Stimulated activated CD4-positive, alpha-beta T cell treated with anti-CD3 and anti-CD28 coated beads, TNF-alpha, amount 100 ng/mL, for 48 hours (primary cell): ENCODE measurements at regions not wholly inside any gene's neighbourhood (a gene's known extent, or its start where the extent isn't known, plus 50 kb on each side); places are given as distances from the start of the nearest gene placed in this dataset.

Experiments
- DNase-seq, 3 donors: peaks; one replicate each; pipeline ENCODE4 v3.0.0-alpha.2; 2020; ENCODE audit warnings: low read depth in 3 of 3

DNA sequence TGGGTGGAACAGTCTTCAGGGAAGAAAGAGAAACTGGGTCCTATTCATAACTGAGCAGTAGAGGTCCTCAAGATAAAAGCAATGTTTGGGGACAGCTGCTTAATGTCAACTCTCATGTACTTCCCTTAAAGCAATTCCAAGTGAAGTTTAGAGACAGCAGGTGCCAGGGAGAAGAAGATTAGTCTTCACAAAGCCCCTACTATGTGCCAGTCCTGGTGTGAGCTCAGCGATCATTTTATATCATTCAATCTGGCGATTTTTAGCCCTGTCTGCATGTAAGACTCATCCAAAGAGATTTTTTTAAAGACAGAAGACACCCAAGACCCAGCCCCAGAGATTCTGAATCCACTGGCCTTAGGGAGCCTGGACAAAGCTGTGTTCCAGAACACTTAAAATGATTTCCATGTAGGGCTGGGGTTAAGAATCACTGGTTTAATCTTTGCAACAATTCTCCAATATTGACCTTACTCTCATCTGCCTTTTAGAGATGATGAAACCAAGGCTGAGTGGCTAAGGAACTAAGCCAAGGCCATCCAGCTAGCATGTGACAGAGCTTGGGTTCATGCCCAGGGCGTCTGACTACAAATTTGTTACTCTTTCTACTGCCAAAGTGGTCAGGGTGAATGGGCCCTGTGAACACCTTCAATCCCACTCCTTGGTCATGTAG is 404.5 kb upstream of the TBX3 start:
- no peak for DNase-seq

DNA sequence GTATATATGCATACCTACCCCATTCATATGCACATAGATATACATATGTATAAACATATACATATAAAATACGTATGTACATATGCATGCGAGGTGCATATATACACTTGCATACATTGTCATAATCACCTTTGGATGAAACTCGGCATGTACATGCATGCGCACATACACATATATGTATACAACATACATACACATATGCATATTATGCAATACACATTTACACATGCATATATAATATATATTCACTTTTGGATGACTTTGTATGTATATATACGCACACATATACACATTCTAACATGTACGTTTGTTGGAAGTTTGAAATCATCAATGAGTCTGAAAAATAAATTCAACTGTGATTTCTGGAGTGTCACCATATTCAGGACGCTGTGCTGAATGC is 401.6 kb upstream of the TBX3 start:
- no peak for DNase-seq

DNA sequence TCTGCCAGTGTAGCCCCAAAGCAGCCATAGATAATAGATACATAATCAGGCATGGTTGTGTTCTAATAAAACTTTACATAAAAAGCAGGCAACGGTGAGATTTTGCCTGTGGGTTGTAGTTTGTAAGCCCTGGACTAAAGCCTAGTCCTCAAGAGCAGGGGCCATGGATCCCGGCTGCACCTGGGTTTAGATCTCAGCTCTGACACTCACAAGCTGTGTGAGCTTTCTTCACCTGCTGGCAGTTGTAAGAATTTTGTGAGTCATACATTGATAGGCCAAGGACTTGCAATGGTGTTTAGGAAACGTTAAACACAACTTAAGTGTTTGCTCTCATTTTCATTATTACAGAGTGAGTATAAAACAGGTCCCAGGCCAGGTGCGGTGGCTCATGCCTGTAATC is 395.8 kb upstream of the TBX3 start:
- no peak for DNase-seq

DNA sequence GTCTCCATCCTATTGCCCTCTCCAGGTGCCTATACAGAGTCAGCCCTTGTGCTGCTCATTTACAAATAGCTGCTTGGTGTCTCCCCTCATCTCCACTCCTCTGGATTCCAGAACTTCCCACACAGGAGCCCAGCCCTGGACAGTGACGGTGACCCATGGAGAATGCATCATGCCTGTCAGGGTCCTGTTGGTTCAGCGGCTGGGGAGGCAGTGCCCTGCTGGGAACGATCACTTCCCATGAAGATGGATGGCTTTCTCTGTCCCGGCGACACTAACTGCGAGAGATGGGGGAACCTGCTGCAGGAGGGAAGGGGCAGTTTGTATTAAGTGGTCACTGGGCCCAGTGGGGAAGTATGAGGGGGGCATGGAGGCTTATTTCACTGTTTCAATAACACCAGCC is 395.0 kb upstream of the TBX3 start:
- DNase-seq, result no peak

DNA sequence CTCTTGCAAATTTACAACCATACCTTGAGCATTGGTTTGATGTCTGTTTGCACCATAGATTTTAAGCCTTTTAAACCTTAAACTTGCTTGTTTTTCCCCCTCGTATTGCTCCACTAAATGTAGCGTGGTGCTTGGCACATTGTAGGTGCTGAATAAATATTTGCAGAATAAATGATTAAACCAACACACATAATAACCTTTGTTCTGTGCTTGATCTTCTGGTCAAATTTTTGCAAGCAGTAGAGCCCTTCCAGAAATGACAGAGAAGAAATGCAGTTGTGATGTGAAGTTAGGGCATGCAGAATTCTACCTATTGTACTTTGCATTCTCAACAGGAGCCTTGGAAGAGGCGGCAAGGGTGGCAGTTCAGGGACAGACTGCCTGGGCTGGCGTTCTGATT is 394.4 kb upstream of the TBX3 start:
- DNase-seq, result no peak

DNA sequence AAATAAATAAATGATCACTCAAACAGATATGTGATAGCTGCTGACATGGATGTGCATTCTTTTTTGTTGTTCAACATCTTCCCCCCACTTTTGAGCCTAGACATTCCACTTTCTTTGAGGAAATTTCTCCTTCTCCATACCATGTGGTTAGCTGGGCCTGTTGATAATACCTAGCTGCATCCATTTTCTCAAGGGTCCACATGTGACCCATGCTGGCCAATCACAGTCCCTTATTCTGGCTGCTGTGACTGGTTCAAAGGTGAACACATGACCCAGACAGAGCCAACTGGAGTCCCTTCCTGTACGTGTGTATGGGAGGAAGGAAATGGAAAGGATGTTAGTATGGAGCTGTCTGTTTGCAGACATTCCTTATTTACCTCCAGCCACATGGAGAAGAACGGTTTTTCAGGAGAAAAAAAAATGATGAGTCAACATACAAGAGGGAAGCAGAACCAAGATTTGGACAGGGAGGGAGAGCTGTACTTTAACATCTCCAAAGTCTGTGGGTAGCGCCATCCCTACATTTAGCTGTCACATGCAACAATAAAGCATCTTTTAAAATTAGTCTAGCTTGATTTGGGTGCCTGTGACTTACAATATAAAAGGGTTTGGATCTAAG is 391.7 kb upstream of the TBX3 start:
- DNase-seq, result no peak

DNA sequence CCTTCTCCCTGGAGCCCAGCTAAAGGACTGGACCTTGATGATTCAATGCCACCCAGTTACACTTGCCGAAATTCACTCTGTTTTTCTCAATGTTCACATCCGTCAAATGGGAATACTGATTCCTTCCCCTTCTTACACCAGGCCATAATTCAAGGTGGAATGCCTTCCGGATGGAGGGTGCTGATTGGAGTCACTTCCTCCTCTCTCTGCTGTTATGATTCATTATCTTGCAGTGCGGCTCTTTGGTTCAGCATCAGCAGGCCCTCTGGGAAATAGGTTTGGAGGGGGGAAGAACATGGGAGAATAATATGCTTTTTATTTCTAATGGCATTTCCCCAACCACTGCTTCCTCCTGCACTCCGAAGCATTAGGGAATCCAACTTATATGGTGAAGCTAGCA is 390.6 kb upstream of the TBX3 start:
- no peak for DNase-seq

DNA sequence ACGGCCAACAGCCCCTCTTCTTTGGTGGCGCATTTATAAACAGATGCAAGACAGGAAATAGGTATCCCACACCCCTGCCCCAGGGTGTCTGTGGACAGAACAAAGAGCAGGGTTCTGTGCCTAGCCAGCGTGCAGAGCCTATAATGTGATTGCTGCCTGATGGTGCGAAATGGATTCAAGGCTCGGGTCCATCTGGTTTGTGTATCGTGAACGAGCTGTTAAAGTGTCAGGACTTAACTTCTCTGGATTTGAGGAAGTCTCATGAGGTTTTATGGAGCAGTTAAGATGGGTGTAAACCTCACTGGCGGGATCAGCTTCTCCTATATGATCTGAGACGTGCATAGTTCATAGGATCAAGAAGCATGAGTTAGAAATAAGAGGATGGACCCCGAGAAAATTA is 388.7 kb upstream of the TBX3 start:
- DNase-seq, result no peak

DNA sequence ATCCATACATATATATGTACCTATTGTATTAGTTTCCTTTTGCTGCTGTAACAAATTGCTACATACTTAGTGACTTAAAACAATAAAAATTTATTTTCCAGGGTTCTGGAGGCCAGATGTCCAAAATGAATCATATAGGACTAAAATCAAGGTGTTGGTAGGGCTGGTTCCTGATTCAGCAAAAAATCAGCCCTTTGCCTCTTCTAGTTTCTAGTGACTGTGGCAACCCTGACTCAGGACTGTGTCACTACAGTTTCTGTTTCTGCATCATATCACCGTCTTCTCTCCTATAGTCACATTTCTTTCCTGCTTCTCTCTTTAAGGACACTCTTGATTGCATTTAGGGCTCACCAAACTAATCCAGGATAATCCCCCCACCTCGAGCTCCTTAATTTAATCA is 386.3 kb upstream of the TBX3 start:
- no peak for DNase-seq

DNA sequence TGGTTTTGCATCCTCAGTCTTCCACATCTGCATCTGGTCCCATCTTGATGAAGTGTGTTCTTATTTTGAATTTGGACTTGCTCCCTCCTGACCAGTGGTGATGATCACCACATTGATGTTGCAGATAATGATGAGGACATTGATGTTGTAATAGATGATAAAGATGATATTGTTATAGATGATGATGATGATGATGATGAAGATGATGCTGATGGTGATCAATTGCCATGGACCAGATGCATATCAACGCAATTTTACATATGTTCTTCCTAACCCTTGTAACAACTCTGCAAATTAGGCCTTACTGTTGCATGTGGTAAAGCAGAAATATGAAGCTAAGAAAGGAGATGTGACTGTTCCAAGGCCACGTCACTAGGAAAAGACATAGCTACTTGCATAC is 380.3 kb upstream of the TBX3 start:
- no peak for DNase-seq

DNA sequence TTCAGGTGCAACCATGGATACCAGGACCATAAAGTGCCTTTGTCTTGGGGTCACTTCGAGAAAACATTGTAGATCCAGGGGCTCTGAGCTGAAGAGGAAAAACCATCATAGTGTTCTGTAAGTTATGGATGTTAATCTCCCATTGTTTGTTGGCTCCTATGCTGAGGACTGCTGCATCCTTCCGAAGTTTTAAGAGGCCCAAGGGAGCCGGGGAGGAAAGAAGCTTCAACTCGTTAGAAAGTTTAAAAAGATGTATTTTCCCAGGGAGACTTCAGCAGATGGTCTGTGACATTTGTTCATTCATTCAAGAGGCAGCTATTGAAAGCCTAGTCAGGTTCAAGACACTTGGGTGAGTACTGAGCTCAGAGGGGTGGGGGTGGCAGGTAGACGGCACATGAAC is 378.8 kb upstream of the TBX3 start:
- DNase-seq, result no peak

DNA sequence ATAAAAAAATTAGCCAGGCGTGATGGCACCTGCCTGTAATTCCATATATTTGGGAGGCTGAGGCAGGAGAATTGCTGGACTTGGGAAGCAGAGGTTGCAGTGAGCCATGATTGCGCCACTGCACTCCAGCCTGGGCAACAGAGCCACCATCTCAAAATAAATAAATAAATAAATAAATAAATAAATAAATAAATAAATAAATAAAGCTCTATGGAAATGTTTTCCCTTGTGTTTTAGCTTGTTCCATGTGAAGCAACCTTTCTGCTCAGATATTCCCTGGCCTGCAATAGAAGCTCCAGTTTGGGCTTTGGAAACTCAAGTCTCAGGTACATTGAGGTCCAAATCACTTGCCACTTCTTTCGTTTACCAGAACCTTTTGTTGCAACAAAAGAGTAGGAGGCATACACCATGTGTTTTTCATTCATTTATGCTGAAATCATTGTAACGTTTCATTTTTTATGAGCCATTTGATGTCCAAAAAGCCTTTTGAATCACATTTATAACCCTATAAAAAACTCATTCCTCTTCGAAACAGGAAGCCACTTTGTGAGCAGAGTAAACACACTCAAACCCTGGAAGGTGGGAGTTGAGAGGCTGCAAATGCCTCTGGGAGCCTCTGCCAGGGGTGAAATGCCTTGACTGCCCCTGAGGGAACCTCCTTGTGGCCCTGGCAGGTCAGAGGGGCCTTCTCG is 376.6 kb upstream of the TBX3 start:
- no peak for DNase-seq

DNA sequence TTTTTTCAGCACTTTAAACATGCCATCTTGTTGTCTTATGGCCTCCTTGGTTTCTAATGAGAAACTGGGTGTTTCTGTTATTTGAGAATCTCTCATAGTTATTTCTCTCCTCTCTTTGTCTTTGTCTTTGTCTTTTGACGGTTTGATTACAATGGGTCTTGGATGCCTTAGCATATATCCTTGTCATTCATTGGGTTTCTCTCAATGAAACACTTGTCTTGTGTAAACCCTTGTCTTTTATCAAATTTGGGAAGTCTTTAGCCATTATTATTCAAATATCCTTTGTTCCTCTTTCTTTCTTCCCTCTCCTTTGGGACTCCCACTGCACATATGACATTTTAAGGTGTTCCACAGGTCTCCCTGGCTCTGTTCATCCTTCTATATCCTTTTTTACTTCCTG is 373.5 kb upstream of the TBX3 start:
- no peak for DNase-seq

DNA sequence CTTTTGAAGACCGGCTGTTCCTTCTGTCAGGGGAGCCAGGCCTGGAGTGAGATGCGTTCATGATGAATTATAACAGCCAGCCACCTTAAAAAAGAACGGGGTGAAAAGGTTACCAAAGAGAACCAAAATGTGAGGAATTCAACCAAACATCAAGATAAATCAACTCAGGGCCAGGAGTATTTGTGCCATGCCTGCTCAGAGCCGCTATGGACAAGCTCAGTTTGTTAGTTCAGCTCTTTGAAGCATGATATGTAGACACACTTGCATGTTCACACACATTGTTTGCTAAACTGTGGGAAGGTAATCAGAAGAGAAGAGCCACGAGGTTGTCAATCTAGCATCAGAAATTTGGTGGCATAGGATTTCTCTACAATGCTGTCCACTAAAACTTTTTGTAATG is 367.4 kb upstream of the TBX3 start:
- DNase-seq, result no peak

DNA sequence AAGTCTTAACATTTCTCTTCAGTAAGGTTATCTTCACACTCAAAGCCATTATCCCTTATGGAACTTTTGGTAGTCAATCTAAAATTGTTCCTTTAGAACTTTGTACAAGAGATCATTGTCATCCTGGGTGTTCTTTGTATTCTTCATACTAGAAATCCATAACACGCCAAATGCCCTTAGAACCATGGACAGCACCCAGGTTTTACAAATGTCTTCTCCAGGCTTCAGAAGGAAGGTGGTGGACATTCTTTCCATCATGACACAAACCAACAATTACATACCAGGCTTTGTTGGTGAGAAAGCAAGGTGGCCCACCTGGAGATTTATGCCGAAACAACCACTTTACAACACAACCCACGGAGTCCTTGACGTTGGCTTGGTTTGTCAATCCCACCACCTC is 365.6 kb upstream of the TBX3 start:
- DNase-seq, result no peak

DNA sequence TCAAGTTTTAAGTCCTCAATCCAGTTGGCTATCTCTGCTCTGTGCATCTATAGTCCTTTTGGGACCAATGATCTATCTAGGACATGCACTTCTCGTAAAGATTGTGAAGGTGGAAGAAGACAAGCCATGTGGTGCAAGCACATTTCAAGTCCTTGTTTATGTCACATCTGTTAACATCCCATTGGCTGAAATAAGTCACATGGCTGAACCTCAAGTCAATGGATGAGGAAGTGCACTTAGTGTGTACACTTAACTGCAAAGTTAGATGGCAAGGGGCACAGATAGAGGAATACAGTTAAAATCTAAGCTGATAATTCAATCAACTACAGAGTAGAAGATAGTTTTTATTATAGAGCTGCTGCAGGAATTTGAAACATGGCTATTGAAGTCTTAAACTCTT is 362.8 kb upstream of the TBX3 start:
- DNase-seq, result no peak

DNA sequence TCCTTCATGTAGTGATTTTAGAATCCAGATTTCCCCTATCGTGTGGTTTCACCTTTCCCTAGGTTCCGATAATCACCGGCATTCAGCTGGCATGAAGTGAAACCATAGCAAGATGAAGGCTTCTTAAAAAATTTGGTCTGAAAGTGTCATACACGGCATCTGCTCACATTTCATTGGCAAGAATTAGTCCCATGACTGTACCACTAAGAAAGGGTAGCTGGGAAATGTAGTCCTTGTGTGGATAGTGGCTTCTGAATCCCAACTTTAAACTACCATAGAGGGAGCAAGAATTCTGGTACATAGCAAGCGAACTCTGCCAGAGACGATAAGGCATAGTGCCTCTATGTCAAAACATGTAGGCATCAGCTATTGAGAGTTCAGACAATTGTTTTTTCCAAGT is 360.1 kb upstream of the TBX3 start:
- DNase-seq, result no peak

DNA sequence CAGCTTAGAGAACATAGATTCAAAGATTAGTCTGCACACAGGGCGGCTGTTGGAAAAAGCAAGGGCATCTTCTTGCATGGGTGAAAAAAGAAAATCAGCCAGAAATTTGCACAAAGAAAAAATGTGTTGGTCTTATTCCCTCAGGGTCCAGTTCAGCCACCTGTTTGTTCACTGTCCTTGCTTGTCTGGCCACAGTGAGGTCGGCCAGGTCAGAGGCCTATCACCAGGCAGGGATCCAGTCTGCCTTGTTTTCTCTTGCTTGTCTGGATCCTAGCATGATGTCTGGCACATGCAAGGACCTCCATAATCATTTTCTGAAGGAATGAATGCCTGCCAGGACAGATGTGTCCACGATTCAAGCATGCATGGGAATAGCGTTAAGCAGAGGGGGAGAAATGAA is 359.1 kb upstream of the TBX3 start:
- DNase-seq, result no peak

DNA sequence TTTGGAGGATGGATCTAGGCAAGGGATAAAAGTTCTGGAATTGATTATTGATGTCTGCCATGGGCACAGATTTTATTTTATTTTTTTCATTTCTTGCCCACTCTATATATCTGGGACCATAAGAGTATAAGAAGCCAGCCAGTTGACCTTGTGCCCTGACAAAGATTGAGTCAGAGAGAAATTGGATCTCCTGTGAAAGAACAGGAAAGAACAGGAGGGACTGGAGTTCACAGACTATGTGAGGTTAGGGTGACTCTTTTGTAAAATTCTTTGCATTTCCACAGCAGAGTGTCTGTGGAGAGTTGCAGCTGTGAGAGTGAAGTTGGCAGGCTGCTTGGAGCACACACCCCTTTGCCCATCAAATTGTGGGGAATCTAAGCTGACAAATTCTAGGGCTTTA is 358.4 kb upstream of the TBX3 start:
- no peak for DNase-seq

DNA sequence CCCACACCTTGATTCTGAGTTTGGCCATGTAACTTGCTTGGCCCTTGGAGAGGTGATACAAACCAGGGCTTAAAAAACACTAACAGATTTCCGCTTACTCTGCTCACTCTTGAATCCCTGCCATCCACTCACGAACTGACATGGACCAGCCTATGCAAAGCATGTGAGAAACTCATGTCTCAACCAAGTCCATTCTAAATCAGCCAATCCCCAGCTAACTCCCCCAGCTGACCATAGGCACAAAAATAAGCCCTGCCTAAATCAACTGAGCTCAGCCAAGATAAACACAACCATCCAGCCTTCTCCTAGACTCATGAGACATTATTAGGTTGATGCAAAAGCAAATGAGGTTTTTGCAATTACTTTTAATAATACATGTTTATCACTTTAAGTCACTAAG is 353.9 kb upstream of the TBX3 start:
- DNase-seq, result no peak

DNA sequence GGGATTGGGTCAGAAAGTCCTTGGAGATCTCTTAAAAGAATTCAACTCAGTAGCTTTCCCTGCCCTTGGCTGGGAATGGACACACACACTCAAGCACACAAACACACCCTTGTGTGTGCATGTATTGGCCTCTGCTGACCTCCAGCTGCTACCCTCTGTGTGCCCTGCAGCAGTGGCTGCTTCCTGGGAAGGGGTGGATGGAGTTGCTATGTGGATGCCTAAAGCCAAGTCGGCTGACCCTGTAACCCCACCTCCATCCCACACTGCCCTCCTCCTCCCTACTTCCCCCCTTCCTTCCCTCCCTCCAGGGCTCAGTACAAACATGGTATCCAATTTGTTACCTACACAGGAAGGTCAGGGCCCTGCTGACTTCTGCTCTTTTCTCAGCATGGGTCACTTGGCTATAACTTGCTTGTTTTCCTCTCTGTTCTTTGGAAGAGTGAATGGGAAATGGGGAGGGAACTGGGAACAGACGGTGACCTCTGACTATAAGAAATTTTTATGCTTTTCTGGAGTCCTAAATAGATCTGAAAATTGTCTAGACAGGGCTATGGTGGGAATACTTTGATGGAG is 351.6 kb upstream of the TBX3 start:
- DNase-seq, result no peak

DNA sequence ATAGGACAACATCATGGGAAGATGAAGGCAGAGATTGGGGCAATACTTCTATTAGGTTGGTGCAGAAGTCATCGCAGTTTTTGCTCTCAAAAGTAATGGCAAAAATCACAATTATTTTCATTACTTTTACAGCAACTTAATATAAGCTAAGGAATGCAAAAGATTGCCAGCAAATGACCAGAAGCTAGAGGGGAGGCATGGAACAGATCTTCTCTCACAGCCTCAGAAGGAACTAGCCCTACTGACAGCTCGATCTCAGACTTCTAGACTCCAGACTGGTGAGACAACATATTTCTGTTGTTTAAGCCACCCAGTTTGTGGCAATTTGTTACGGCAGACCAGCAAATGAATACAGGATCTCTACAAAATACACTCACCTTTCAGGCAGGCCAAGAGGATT is 348.5 kb upstream of the TBX3 start:
- DNase-seq, result no peak

DNA sequence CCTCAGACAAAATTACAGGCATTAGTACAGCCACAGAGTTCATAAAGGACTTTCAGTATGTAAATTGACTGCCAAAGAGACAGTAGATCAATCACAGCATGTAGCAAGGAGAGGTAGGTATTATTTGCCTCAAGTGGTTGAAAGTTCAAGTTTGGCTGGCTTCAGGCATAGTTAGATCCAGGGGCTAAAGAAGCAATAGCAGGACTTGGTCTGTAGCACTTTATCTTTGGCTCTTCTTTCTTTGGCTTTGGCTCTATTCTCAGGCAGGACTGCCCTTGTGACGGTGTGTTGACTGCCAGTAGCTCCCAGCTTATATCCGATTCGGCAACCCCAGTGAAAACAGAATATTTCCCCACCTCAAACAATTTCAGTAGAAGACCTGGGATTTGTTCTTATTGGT is 346.0 kb upstream of the TBX3 start:
- no peak for DNase-seq
